Ovary (tissue), 3 donors: ENCODE measurements at regions not wholly inside any gene's neighbourhood (a gene's known extent, or its start where the extent isn't known, plus 50 kb on each side); places are given as distances from the start of the nearest gene placed in this dataset.

Experiments used
- CTCF ChIP-seq, 3 donors: fragments of 450-650 bp in 2 of 3; fragments of 200-600 bp in 1 of 3; IDR thresholded peaks; one replicate each; pipeline versions ENCODE4 v1.5.1 to v1.8.0; 2016 to 2022; ENCODE audit warnings: antibody characterized with exemption in 3 of 3, mild to moderate bottlenecking in 1 of 3
- POLR2A ChIP-seq: fragments of 450-650 bp; IDR thresholded peaks from one replicate; pipeline ENCODE4 v1.6.1; 2017; ENCODE audit warnings: antibody characterized with exemption, mild to moderate bottlenecking, moderate library complexity
- donor health status: DM: no; HTN: no; CAD: no.

- TF ChIP-seq CTCF (IDR thresholded peaks at IDR 0.05): no peak
- TF ChIP-seq POLR2A: no peak
Observed at GRCh38 chrX:142096253-142096652, 108.8 kb downstream of the MAGEC2 start.
